Upper lobe of left lung (tissue), 4 donors: ENCODE measurements at regions not wholly inside any gene's neighbourhood (a gene's known extent, or its start where the extent isn't known, plus 50 kb on each side); places are given as distances from the start of the nearest gene placed in this dataset.

Source experiments
- CTCF ChIP-seq, 6 experiments: fragments of 450-650 bp in 4 of 6; fragments of 200-600 bp in 2 of 6; sonication (generic) in 2 of 6; IDR thresholded peaks; one replicate each; pipeline ENCODE4 v1.5.1; 2016 to 2019; ENCODE audit warnings: antibody characterized with exemption in 6 of 6
- EP300 ChIP-seq, 4 donors: sonication (generic); formaldehyde crosslinking; IDR thresholded peaks; one replicate each; pipeline ENCODE4 v1.5.1; 2017; ENCODE audit warnings: antibody characterized with exemption in 4 of 4, control low read depth in 2 of 4
- POLR2A ChIP-seq, 4 donors: fragments of 450-650 bp; IDR thresholded peaks; one replicate each; pipeline ENCODE4 v1.5.1; 2016 to 2017; ENCODE audit warnings: antibody characterized with exemption in 4 of 4, mild to moderate bottlenecking in 2 of 4
- POLR2AphosphoS5 ChIP-seq, 2 donors: sonication (generic); formaldehyde crosslinking; IDR thresholded peaks; one replicate each; pipeline ENCODE4 v1.5.1; 2017; ENCODE audit warnings: antibody characterized with exemption in 2 of 2

GRCh38 chr5:168062239-168062638, 229.2 kb upstream of the WWC1 start:
- TF ChIP-seq CTCF (IDR thresholded peaks at IDR 0.05) (no peak), POLR2A (IDR thresholded peaks at IDR 0.05) (no peak), POLR2AphosphoS5 (IDR thresholded peaks at IDR 0.05) (no peak), EP300 (IDR thresholded peaks at IDR 0.05) (no peak)
